Liver (tissue), 3 donors: ENCODE measurements at regions not wholly inside any gene's neighbourhood (a gene's known extent, or its start where the extent isn't known, plus 50 kb on each side); places are given as distances from the start of the nearest gene placed in this dataset.

Experiments used
- GABPA ChIP-seq, 2 donors: IDR thresholded peaks in 1 of 2; conservative IDR thresholded peaks in 1 of 2; 2 replicates each; pipeline ENCODE4 v1.6.1; 2016; ENCODE audit warnings: antibody characterized with exemption in 2 of 2, mild to moderate bottlenecking in 1 of 2, moderate library complexity in 1 of 2
- RAD21 ChIP-seq, 2 donors: IDR thresholded peaks; 2 replicates each; pipeline ENCODE4 v1.6.1; 2016; ENCODE audit warnings: antibody characterized with exemption in 2 of 2, mild to moderate bottlenecking in 2 of 2
- TAF1 ChIP-seq: conservative IDR thresholded peaks from 2 replicates; pipeline ENCODE4 v1.6.1; 2016; ENCODE audit warnings: antibody characterized with exemption, mild to moderate bottlenecking
- TF ChIP-seq, protein P1 (sequence below): fragments of 150-350 bp; IDR thresholded peaks from 2 replicates; pipeline ENCODE4 v1.5.1; 2017; ENCODE audit warnings: improper control_type of control experiment, low read depth, low read length; ENCODE audit not compliant: missing input control
- TF ChIP-seq, protein P2 (sequence below): IDR thresholded peaks from 2 replicates; pipeline ENCODE4 v1.6.1; 2016; ENCODE audit warnings: antibody characterized with exemption
- TF ChIP-seq, protein P3 (sequence below): IDR thresholded peaks from 2 replicates; pipeline ENCODE4 v1.6.1; 2016; ENCODE audit warnings: antibody characterized with exemption
- donor health status: healthy.
- donor health status: healthy.

DNA sequence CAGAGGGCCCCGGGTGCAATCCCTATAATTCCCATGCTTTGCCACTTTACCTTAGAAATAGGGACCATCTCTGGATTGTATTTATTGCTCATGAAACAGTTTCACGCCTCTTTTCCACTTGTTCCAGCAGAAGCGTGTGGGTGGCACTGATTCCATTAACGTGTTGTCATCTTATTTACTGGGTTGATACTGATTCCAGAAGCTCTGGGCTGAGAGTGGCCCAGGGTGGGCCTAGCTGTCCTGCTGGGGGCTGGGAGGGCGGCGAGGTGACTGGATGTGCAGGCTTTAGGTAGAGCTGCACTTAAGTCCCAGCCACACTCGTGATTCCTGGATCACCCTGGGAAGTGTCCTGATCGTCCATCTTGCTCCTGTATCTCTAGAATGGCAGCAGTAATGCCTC, 155.0 kb downstream of the TEX29 start:
- no peak for TF ChIP-seq RAD21 (IDR thresholded peaks at IDR 0.05)
- no peak for TF ChIP-seq TAF1
- TF ChIP-seq, protein P1, sequence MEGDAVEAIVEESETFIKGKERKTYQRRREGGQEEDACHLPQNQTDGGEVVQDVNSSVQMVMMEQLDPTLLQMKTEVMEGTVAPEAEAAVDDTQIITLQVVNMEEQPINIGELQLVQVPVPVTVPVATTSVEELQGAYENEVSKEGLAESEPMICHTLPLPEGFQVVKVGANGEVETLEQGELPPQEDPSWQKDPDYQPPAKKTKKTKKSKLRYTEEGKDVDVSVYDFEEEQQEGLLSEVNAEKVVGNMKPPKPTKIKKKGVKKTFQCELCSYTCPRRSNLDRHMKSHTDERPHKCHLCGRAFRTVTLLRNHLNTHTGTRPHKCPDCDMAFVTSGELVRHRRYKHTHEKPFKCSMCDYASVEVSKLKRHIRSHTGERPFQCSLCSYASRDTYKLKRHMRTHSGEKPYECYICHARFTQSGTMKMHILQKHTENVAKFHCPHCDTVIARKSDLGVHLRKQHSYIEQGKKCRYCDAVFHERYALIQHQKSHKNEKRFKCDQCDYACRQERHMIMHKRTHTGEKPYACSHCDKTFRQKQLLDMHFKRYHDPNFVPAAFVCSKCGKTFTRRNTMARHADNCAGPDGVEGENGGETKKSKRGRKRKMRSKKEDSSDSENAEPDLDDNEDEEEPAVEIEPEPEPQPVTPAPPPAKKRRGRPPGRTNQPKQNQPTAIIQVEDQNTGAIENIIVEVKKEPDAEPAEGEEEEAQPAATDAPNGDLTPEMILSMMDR = no peak
- TF ChIP-seq, protein P2, sequence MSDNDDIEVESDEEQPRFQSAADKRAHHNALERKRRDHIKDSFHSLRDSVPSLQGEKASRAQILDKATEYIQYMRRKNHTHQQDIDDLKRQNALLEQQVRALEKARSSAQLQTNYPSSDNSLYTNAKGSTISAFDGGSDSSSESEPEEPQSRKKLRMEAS = no peak
- no peak for TF ChIP-seq GABPA (IDR thresholded peaks at IDR 0.05 in 1 of 2, conservative IDR thresholded peaks at IDR 0.05 in 1 of 2)
- TF ChIP-seq, protein P3, sequence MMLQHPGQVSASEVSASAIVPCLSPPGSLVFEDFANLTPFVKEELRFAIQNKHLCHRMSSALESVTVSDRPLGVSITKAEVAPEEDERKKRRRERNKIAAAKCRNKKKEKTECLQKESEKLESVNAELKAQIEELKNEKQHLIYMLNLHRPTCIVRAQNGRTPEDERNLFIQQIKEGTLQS = no peak
